ENCODE measurements at regions not wholly inside any gene's neighbourhood (a gene's known extent, or its start where the extent isn't known, plus 50 kb on each side); places are given as distances from the start of the nearest gene placed in this dataset.
"Not testable (repeated sequence)": the region's sequence is repeated elsewhere in the genome, so short reads cannot be mapped to it uniquely, and the experiment has no call there.

- no peak for DNase-seq
Measured at GRCh38 chr14:55847766-55848165, 267.8 kb downstream of the KTN1 start.

- no peak for DNase-seq
Measured at GRCh38 chr14:55848964-55849363, 269.0 kb downstream of the KTN1 start.

- DNase-seq: no peak
Measured at GRCh38 chr14:55849833-55850232, 268.4 kb upstream of the PELI2 start.

GRCh38 chr14:55850825-55851241 is 267.4 kb upstream of the PELI2 start:
- no peak for DNase-seq

GRCh38 chr14:55851301-55851700 is 266.9 kb upstream of the PELI2 start:
- no peak for DNase-seq

GRCh38 chr14:55851961-55852360 is 266.2 kb upstream of the PELI2 start:
- DNase-seq: no peak

- DNase-seq: no peak
Measured at GRCh38 chr14:55855751-55856150, 262.5 kb upstream of the PELI2 start.

GRCh38 chr14:55858604-55859003 is 259.6 kb upstream of the PELI2 start:
- DNase-seq: no peak

GRCh38 chr14:55861561-55861960 is 256.6 kb upstream of the PELI2 start:
- not testable (repeated sequence) for DNase-seq

- DNase-seq: peak in 1 of 2 experiments; percentile 6
Measured at GRCh38 chr14:55864890-55865655, 253.1 kb upstream of the PELI2 start.

GRCh38 chr14:55867311-55867710 is 250.9 kb upstream of the PELI2 start:
- DNase-seq: peak in 1 of 2 experiments; percentile 1

GRCh38 chr14:55867719-55868118 is 250.5 kb upstream of the PELI2 start:
- DNase-seq: no peak

- no peak for DNase-seq
Measured at GRCh38 chr14:55869397-55870049, 248.7 kb upstream of the PELI2 start.

GRCh38 chr14:55873169-55873568 is 245.0 kb upstream of the PELI2 start:
- DNase-seq: no peak

GRCh38 chr14:55874785-55875184 is 243.4 kb upstream of the PELI2 start:
- no peak for DNase-seq

- DNase-seq: no peak
Measured at GRCh38 chr14:55877942-55878341, 240.3 kb upstream of the PELI2 start.

GRCh38 chr14:55881577-55882241 is 236.5 kb upstream of the PELI2 start:
- no peak for DNase-seq

- no peak for DNase-seq
Measured at GRCh38 chr14:55884819-55885218, 233.4 kb upstream of the PELI2 start.

- DNase-seq: no peak
Measured at GRCh38 chr14:55889124-55889523, 229.1 kb upstream of the PELI2 start.

GRCh38 chr14:55891692-55892091 is 226.5 kb upstream of the PELI2 start:
- no peak for DNase-seq

GRCh38 chr14:55892906-55893305 is 225.3 kb upstream of the PELI2 start:
- DNase-seq: no peak

- no peak for DNase-seq
Measured at GRCh38 chr14:55893705-55894104, 224.5 kb upstream of the PELI2 start.

GRCh38 chr14:55897031-55897430 is 221.2 kb upstream of the PELI2 start:
- DNase-seq: no peak

GRCh38 chr14:55898938-55899337 is 219.3 kb upstream of the PELI2 start:
- DNase-seq: no peak
